A673 (cell line): ENCODE measurements at regions not wholly inside any gene's neighbourhood (a gene's known extent, or its start where the extent isn't known, plus 50 kb on each side); places are given as distances from the start of the nearest gene placed in this dataset.

Experiments used
- BruUV-seq: library from RNA; stranded (reverse); fragments of 400-500 nt; replicated peaks from 2 replicates; lab custom pipeline; 2021; lab: Mats Ljungman, UMichigan
- CTCF ChIA-PET: fragments of 300-600 bp; sonication (Branson Sonifier 250); formaldehyde crosslinking; loops from one replicate; lab custom pipeline; 2022; ENCODE audit warnings: antibody characterized with exemption; lab: Charles Lee
- POLR2A ChIA-PET: fragments of 300-600 bp; sonication (Branson Sonifier 250); formaldehyde crosslinking; loops from one replicate; lab custom pipeline; 2022; ENCODE audit warnings: antibody characterized with exemption; ENCODE audit not compliant: low non-redundant PET; lab: Charles Lee
- DNase-seq: peaks from one replicate; pipeline ENCODE4 v3.0.0-alpha.2; 2015; ENCODE audit warnings: low spot score
- H3K27ac ChIP-seq: fragments of 200-600 bp; sonication (generic); 2 replicates; pipeline ENCODE4 v1.5.1; 2016; ENCODE audit warnings: mixed run types, low read depth, mild to moderate bottlenecking, mixed read lengths, antibody characterized with exemption, low read length; ENCODE audit not compliant: poor library complexity, severe bottlenecking
- H3K27me3 ChIP-seq: fragments of 200-600 bp; sonication (generic); replicated peaks from 2 replicates; pipeline ENCODE4 v1.6.1; 2017; ENCODE audit warnings: mixed run types, low read depth, mild to moderate bottlenecking, mixed read lengths, antibody characterized with exemption, low read length; ENCODE audit not compliant: insufficient read depth, poor library complexity
- H3K36me3 ChIP-seq: fragments of 200-600 bp; sonication (generic); 2 replicates; pipeline ENCODE4 v1.6.1; 2016; ENCODE audit warnings: mixed run types, mild to moderate bottlenecking, mixed read lengths, antibody characterized with exemption, low read length; ENCODE audit not compliant: insufficient read depth, poor library complexity, severe bottlenecking
- H3K4me1 ChIP-seq: fragments of 200-600 bp; sonication (generic); 2 replicates; pipeline ENCODE4 v1.6.1; 2017; ENCODE audit warnings: mixed run types, mild to moderate bottlenecking, mixed read lengths, antibody characterized with exemption, low read length; ENCODE audit not compliant: insufficient read depth, poor library complexity, severe bottlenecking
- H3K4me3 ChIP-seq: fragments of 200-600 bp; sonication (generic); 2 replicates; pipeline ENCODE4 v1.5.1; 2016; ENCODE audit warnings: low read depth, mixed run types, mild to moderate bottlenecking, mixed read lengths, low read length; ENCODE audit not compliant: poor library complexity, severe bottlenecking
- H3K9me3 ChIP-seq: fragments of 200-600 bp; sonication (generic); 2 replicates; pipeline ENCODE4 v1.6.1; 2016; ENCODE audit warnings: mixed run types, low read depth, mild to moderate bottlenecking, mixed read lengths, antibody characterized with exemption, low read length; ENCODE audit not compliant: poor library complexity, severe bottlenecking
- EZH2 ChIP-seq: fragments of 200-600 bp; sonication (generic); IDR thresholded peaks from 2 replicates; pipeline ENCODE4 v1.6.1; 2017; ENCODE audit warnings: borderline replicate concordance, low read depth, mild to moderate bottlenecking, mixed read lengths, antibody characterized with exemption, low read length; ENCODE audit not compliant: poor library complexity, severe bottlenecking
- intact Hi-C: fragments of 100-400 bp; cut with micrococcal nuclease; formaldehyde crosslinking; loops from one replicate; pipeline ENCODE4 v1.10.0; 2022; ENCODE audit not compliant: unreplicated experiment
- TF ChIP-seq, protein P1 (sequence below): fragments of 300-800, 200-600 bp; sonication (generic); conservative IDR thresholded peaks from 2 replicates; pipeline ENCODE4 v1.5.1; 2017; ENCODE audit warnings: low read depth, mild to moderate bottlenecking, antibody characterized with exemption, low read length, moderate library complexity, mixed read lengths

GRCh38 chr4:104217526-104217925 lies 277.2 kb downstream of the CXXC4 start:
- Histone ChIP-seq H3K9me3 (no peaks in the 10 kb centered on the region), H3K27me3 (no peaks in the 10 kb centered on the region), H3K4me1 (no peaks in the 10 kb centered on the region), H3K27ac (no peak overlapping the region), H3K36me3 (no peaks in the 10 kb centered on the region), H3K4me3 (no peak overlapping the region)
- ChIA-PET CTCF (no interaction called here), POLR2A (no interaction called here)
- intact Hi-C loops = no loop called here
- TF ChIP-seq, protein P1, sequence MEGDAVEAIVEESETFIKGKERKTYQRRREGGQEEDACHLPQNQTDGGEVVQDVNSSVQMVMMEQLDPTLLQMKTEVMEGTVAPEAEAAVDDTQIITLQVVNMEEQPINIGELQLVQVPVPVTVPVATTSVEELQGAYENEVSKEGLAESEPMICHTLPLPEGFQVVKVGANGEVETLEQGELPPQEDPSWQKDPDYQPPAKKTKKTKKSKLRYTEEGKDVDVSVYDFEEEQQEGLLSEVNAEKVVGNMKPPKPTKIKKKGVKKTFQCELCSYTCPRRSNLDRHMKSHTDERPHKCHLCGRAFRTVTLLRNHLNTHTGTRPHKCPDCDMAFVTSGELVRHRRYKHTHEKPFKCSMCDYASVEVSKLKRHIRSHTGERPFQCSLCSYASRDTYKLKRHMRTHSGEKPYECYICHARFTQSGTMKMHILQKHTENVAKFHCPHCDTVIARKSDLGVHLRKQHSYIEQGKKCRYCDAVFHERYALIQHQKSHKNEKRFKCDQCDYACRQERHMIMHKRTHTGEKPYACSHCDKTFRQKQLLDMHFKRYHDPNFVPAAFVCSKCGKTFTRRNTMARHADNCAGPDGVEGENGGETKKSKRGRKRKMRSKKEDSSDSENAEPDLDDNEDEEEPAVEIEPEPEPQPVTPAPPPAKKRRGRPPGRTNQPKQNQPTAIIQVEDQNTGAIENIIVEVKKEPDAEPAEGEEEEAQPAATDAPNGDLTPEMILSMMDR = no peak
- TF ChIP-seq EZH2 = no peak
- BruUV-seq = no TSS peak
- no peak for DNase-seq

DNA sequence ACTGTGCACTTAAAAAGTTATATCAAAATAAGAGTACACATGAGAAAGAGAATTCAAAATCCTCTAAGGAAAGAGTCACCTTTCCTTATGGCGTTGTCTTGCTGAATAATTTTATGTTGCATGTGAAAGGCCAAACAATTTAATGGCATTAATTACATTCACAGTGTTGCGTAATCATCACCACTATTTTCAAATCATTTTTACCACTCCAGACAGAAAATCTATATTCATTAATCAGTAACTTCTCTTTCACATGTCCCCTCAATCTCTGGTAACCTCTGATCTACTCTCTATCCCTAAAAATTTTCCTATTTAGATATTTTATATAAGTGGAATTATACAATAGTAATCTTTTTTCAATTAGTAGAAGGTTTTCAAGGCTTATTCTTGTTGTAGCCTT lies 283.0 kb downstream of the CXXC4 start:
- Histone ChIP-seq H3K9me3 (no peaks in the 10 kb centered on the region), H3K36me3 (no peaks in the 10 kb centered on the region), H3K4me1 (no peaks in the 10 kb centered on the region), H3K27ac (no peak overlapping the region), H3K4me3 (no peak overlapping the region), H3K27me3 (no peaks in the 10 kb centered on the region)
- no TSS peak for BruUV-seq
- no peak for TF ChIP-seq EZH2
- TF ChIP-seq, protein P1 = no peak
- intact Hi-C loops = no loop called here
- POLR2A ChIA-PET = no interaction called here
- DNase-seq = no peak
- CTCF ChIA-PET = no interaction called here

DNA sequence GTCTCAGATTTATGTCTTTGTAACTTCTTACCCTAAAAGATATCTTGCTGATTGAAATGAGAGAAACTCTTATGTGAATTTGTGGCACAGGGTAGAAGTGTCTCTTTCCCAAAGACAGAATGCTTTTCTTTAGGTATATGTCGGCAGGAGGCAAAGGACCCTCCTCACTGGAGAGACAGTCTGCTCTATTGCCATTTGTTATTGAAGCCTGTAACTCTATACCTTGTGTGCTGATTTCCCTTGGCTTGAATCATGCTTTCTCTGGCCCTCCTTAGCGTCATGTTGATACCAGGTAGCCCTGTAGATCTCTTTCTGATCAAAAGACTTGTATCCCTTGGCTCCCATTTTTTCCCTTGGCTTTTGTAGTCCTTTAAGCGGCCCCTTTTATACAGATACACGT lies 284.3 kb downstream of the CXXC4 start:
- intact Hi-C loops = no loop called here
- H3K27ac ChIP-seq = no peak overlapping the region
- no TSS peak for BruUV-seq
- no peak overlapping the region for H3K4me3 ChIP-seq
- POLR2A ChIA-PET = no interaction called here
- no peak for DNase-seq
- CTCF ChIA-PET = no interaction called here
- H3K9me3 ChIP-seq = no peaks in the 10 kb centered on the region
- no peaks in the 10 kb centered on the region for H3K27me3 ChIP-seq
- H3K36me3 ChIP-seq = no peaks in the 10 kb centered on the region
- TF ChIP-seq, protein P1 = no peak
- no peak for TF ChIP-seq EZH2
- H3K4me1 ChIP-seq = no peaks in the 10 kb centered on the region
